ENCODE measurements at regions not wholly inside any gene's neighbourhood (a gene's known extent, or its start where the extent isn't known, plus 50 kb on each side); places are given as distances from the start of the nearest gene placed in this dataset.

DNA sequence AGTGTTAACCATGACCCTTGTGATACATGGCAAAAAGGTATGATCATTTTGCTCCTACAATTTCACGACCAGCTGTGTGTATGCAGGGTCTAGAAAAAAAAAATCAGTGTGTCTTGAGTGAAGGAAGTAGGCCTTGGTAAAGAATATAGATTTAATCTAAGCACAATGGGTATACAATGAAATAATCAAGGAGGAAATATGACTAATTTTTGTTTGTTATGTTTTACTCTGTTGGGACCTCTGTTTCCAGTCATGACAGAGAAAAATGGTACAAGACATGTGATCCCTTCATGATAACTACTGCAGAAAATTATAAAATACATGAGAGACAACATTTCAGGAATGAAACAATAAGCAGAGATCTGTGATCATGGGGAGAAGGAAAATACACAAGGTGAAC, 835.5 kb downstream of the PDHA2 start:
- POLR2A ChIA-PET = no interaction called here
- no peak overlapping the region for H3K4me3 ChIP-seq (ENCODE audit: low read depth, low read length)
- CTCF ChIA-PET = no interaction called here

DNA sequence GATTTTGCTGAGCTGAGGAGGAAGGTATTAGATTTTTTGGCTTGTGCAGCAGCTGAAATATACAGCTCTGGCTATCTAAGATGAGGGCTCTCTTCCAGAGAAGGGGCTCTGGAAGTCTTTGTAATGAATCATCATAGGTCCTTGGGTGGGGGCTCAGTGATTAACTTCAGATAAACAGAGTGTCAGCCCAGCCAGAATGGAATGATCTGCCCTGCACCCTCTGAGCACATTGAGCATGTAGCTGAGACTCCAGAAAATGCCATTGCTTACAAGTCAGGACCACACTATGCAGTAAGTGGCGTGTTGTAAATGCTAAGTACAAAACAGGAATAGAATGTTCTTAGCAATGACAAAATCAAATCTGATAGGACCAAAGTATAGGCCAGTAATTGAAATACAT, 836.0 kb downstream of the PDHA2 start:
- intact Hi-C loops (cut with micrococcal nuclease; ENCODE audit: unreplicated experiment) = no loop called here
- POLR2A ChIA-PET = no interaction called here
- Histone ChIP-seq H3K4me3 (ENCODE audit: low read depth, low read length) (no peak overlapping the region), H3K9me3 (no peaks in the 10 kb centered on the region), H3K27me3 (replicated peaks; ENCODE audit: control insufficient read depth, insufficient read depth, low read length) (no peaks in the 10 kb centered on the region), H3K36me3 (ENCODE audit: control insufficient read depth, insufficient read depth, low read length) (no peaks in the 10 kb centered on the region), H3K4me1 (no peaks in the 10 kb centered on the region)
- Mint-ChIP-seq H3K4me3 (ENCODE audit: unreplicated experiment) (no peak overlapping the region), H3K27me3 (ENCODE audit: insufficient read depth, unreplicated experiment) (no peaks in the 10 kb centered on the region), H3K4me1 (ENCODE audit: low read depth, unreplicated experiment) (no peaks in the 10 kb centered on the region), H3K36me3 (ENCODE audit: insufficient read depth, unreplicated experiment) (no peaks in the 10 kb centered on the region), H3K27ac (ENCODE audit: unreplicated experiment) (no peak overlapping the region), H3K9me3 (ENCODE audit: unreplicated experiment) (no peaks in the 10 kb centered on the region)
- CTCF ChIA-PET = no interaction called here
- TF ChIP-seq CTCF (IDR thresholded peaks at IDR 0.05; ENCODE audit: insufficient read depth in 1 of 2, low read depth in 1 of 2, low read length in 1 of 2, severe bottlenecking in 1 of 2, unreplicated experiment in 1 of 2) = no peak
- no TSS peak for BruUV-seq (replicated peaks)
- DNase-seq = no peak

More for the DNA sequence above, 835.5 kb downstream of the PDHA2 start:
- H3K36me3 ChIP-seq (ENCODE audit: control insufficient read depth, insufficient read depth, low read length) = no peaks in the 10 kb centered on the region
- H3K9me3 Mint-ChIP-seq (ENCODE audit: unreplicated experiment) = no peaks in the 10 kb centered on the region
- no peak for DNase-seq
- intact Hi-C loops (cut with micrococcal nuclease; ENCODE audit: unreplicated experiment) = no loop called here
- no peaks in the 10 kb centered on the region for H3K4me1 Mint-ChIP-seq (ENCODE audit: low read depth, unreplicated experiment)
- no peaks in the 10 kb centered on the region for H3K9me3 ChIP-seq
- H3K36me3 Mint-ChIP-seq (ENCODE audit: insufficient read depth, unreplicated experiment) = no peaks in the 10 kb centered on the region
- H3K27me3 Mint-ChIP-seq (ENCODE audit: insufficient read depth, unreplicated experiment) = no peaks in the 10 kb centered on the region
- H3K4me3 Mint-ChIP-seq (ENCODE audit: unreplicated experiment) = no peak overlapping the region
- no peaks in the 10 kb centered on the region for H3K27me3 ChIP-seq (replicated peaks; ENCODE audit: control insufficient read depth, insufficient read depth, low read length)
- BruUV-seq (replicated peaks) = no TSS peak
- H3K4me1 ChIP-seq = no peaks in the 10 kb centered on the region
- H3K27ac Mint-ChIP-seq (ENCODE audit: unreplicated experiment) = no peak overlapping the region
- no peak for TF ChIP-seq CTCF (IDR thresholded peaks at IDR 0.05; ENCODE audit: insufficient read depth in 1 of 2, low read depth in 1 of 2, low read length in 1 of 2, severe bottlenecking in 1 of 2, unreplicated experiment in 1 of 2)

GRCh38 chr4:96676754-96677435, 837.0 kb downstream of the PDHA2 start:
- no peak overlapping the region for H3K4me3 Mint-ChIP-seq (ENCODE audit: unreplicated experiment)
- H3K36me3 Mint-ChIP-seq (ENCODE audit: insufficient read depth, unreplicated experiment) = no peaks in the 10 kb centered on the region
- ChIA-PET CTCF (no interaction called here), POLR2A (no interaction called here)
- no TSS peak for BruUV-seq (replicated peaks)
- intact Hi-C loops (cut with micrococcal nuclease; ENCODE audit: unreplicated experiment) = no loop called here
- Histone ChIP-seq H3K4me3 (ENCODE audit: low read depth, low read length) (no peak overlapping the region), H3K4me1 (no peaks in the 10 kb centered on the region), H3K27me3 (replicated peaks; ENCODE audit: control insufficient read depth, insufficient read depth, low read length) (no peaks in the 10 kb centered on the region), H3K9me3 (no peaks in the 10 kb centered on the region), H3K36me3 (ENCODE audit: control insufficient read depth, insufficient read depth, low read length) (no peaks in the 10 kb centered on the region)
- H3K4me1 Mint-ChIP-seq (ENCODE audit: low read depth, unreplicated experiment) = no peaks in the 10 kb centered on the region
- DNase-seq = no peak
- no peak for TF ChIP-seq CTCF (IDR thresholded peaks at IDR 0.05; ENCODE audit: insufficient read depth in 1 of 2, low read depth in 1 of 2, low read length in 1 of 2, severe bottlenecking in 1 of 2, unreplicated experiment in 1 of 2)
- H3K27me3 Mint-ChIP-seq (ENCODE audit: insufficient read depth, unreplicated experiment) = no peaks in the 10 kb centered on the region
- no peaks in the 10 kb centered on the region for H3K9me3 Mint-ChIP-seq (ENCODE audit: unreplicated experiment)
- H3K27ac Mint-ChIP-seq (ENCODE audit: unreplicated experiment) = no peak overlapping the region
